ENCODE measurements at regions not wholly inside any gene's neighbourhood (a gene's known extent, or its start where the extent isn't known, plus 50 kb on each side); places are given as distances from the start of the nearest gene placed in this dataset.
A peak's percentile ranks its signal among the peaks of the same experiment; 100 is the strongest.
"Not testable (repeated sequence)": the region's sequence is repeated elsewhere in the genome, so short reads cannot be mapped to it uniquely, and the experiment has no call there.

GRCh38 chr7:3177271-3177670 is 123.8 kb upstream of the SDK1 start:
- Histone ChIP-seq H2BK12ac (ENCODE audit: low read length) (no peak overlapping the region), H3K9me3 (ENCODE audit: insufficient read depth, low read depth, low read length) (peaks cover 2% of the 10 kb centered on the region), H3K14ac (ENCODE audit: low read length) (no peak overlapping the region), H3K4ac (ENCODE audit: low read depth, low read length) (no peak overlapping the region), H3K4me2 (ENCODE audit: low read length) (no peak overlapping the region), H3K27me3 (ENCODE audit: insufficient read depth, low read length) (no peaks in the 10 kb centered on the region), H2BK120ac (ENCODE audit: insufficient read depth, low read length, poor library complexity) (no peak overlapping the region), H3K4me1 (ENCODE audit: control insufficient read depth in 1 of 2, insufficient read depth in 2 of 2, low read length in 2 of 2) (peaks cover 9 to 14% of the 10 kb centered on the region in 2 experiments), H2AFZ (ENCODE audit: insufficient read depth, low read length, poor library complexity) (no peak overlapping the region), H3K79me1 (ENCODE audit: low read length) (peaks cover 2% of the 10 kb centered on the region), H3K23ac (ENCODE audit: low read length) (no peak overlapping the region), H3K9ac (ENCODE audit: low read length) (no peak overlapping the region), H4K91ac (ENCODE audit: low read depth, low read length) (no peak overlapping the region), H3K79me2 (ENCODE audit: control insufficient read depth, insufficient read depth, low read length, poor library complexity) (no peaks in the 10 kb centered on the region), H4K8ac (ENCODE audit: low read depth, low read length) (no peak overlapping the region), H2AK5ac (ENCODE audit: low read length) (no peak overlapping the region), H3K27ac (ENCODE audit: low read depth, low read length) (peak overlapping the region; percentile 49), H3K4me3 (ENCODE audit: low read depth, low read length) (no peak overlapping the region), H2BK5ac (ENCODE audit: low read depth, low read length, poor library complexity) (no peak overlapping the region), H4K12ac (ENCODE audit: low read depth, low read length) (no peak overlapping the region), H3K18ac (ENCODE audit: low read length) (no peak overlapping the region), H3K36me3 (ENCODE audit: control insufficient read depth in 1 of 2, insufficient read depth in 2 of 2, low read length in 2 of 2) (no peaks in the 10 kb centered on the region)
- no CpG with 5 or more reads among the region's 2 CpGs for WGBS (ENCODE audit: extremely low coverage, insufficient coverage, insufficient read length)
- no peak for DNase-seq

- Histone ChIP-seq H3K79me1 (ENCODE audit: low read length) (peaks cover 2% of the 10 kb centered on the region), H3K18ac (ENCODE audit: low read length) (no peak overlapping the region), H3K36me3 (ENCODE audit: control insufficient read depth in 1 of 2, insufficient read depth in 2 of 2, low read length in 2 of 2) (no peaks in the 10 kb centered on the region), H2BK5ac (ENCODE audit: low read depth, low read length, poor library complexity) (no peak overlapping the region), H4K12ac (ENCODE audit: low read depth, low read length) (no peak overlapping the region), H3K27ac (ENCODE audit: low read depth, low read length) (no peak overlapping the region), H2BK120ac (ENCODE audit: insufficient read depth, low read length, poor library complexity) (no peak overlapping the region), H2BK12ac (ENCODE audit: low read length) (no peak overlapping the region), H3K4me2 (ENCODE audit: low read length) (no peak overlapping the region), H3K4me1 (ENCODE audit: control insufficient read depth in 1 of 2, insufficient read depth in 2 of 2, low read length in 2 of 2) (peaks cover 9 to 14% of the 10 kb centered on the region in 2 experiments), H3K9me3 (ENCODE audit: insufficient read depth, low read depth, low read length) (peaks cover 2% of the 10 kb centered on the region), H2AK5ac (ENCODE audit: low read length) (no peak overlapping the region), H3K79me2 (ENCODE audit: control insufficient read depth, insufficient read depth, low read length, poor library complexity) (no peaks in the 10 kb centered on the region), H3K14ac (ENCODE audit: low read length) (no peak overlapping the region), H3K4me3 (ENCODE audit: low read depth, low read length) (no peak overlapping the region), H3K4ac (ENCODE audit: low read depth, low read length) (no peak overlapping the region), H3K9ac (ENCODE audit: low read length) (no peak overlapping the region), H2AFZ (ENCODE audit: insufficient read depth, low read length, poor library complexity) (no peak overlapping the region), H3K27me3 (ENCODE audit: insufficient read depth, low read length) (no peaks in the 10 kb centered on the region), H4K8ac (ENCODE audit: low read depth, low read length) (no peak overlapping the region), H4K91ac (ENCODE audit: low read depth, low read length) (no peak overlapping the region), H3K23ac (ENCODE audit: low read length) (no peak overlapping the region)
- DNase-seq: no peak
- no CpG with 5 or more reads among the region's 8 CpGs for WGBS (ENCODE audit: extremely low coverage, insufficient coverage, insufficient read length)
Observed at GRCh38 chr7:3179456-3179855, 121.6 kb upstream of the SDK1 start.

GRCh38 chr7:3180604-3181003 is 120.4 kb upstream of the SDK1 start:
- no peak overlapping the region for H2BK120ac ChIP-seq (ENCODE audit: insufficient read depth, low read length, poor library complexity)
- H3K4me3 ChIP-seq (ENCODE audit: low read depth, low read length): no peak overlapping the region
- no peak overlapping the region for H3K23ac ChIP-seq (ENCODE audit: low read length)
- H3K4me2 ChIP-seq (ENCODE audit: low read length): no peak overlapping the region
- DNase-seq: no peak
- H3K79me1 ChIP-seq (ENCODE audit: low read length): peaks cover 2% of the 10 kb centered on the region
- H3K4me1 ChIP-seq (ENCODE audit: control insufficient read depth in 1 of 2, insufficient read depth in 2 of 2, low read length in 2 of 2): peaks cover 7 to 10% of the 10 kb centered on the region in 2 experiments
- no peak overlapping the region for H3K18ac ChIP-seq (ENCODE audit: low read length)
- no peak overlapping the region for H4K8ac ChIP-seq (ENCODE audit: low read depth, low read length)
- H3K14ac ChIP-seq (ENCODE audit: low read length): no peak overlapping the region
- no peak overlapping the region for H4K12ac ChIP-seq (ENCODE audit: low read depth, low read length)
- H3K27me3 ChIP-seq (ENCODE audit: insufficient read depth, low read length): no peaks in the 10 kb centered on the region
- no peak overlapping the region for H2AK5ac ChIP-seq (ENCODE audit: low read length)
- no peaks in the 10 kb centered on the region for H3K79me2 ChIP-seq (ENCODE audit: control insufficient read depth, insufficient read depth, low read length, poor library complexity)
- H2AFZ ChIP-seq (ENCODE audit: insufficient read depth, low read length, poor library complexity): no peak overlapping the region
- H2BK12ac ChIP-seq (ENCODE audit: low read length): no peak overlapping the region
- H3K9me3 ChIP-seq (ENCODE audit: insufficient read depth, low read depth, low read length): peaks cover 2% of the 10 kb centered on the region
- no peak overlapping the region for H3K9ac ChIP-seq (ENCODE audit: low read length)
- whole genome bisulfite sequencing (ENCODE audit: extremely low coverage, insufficient coverage, insufficient read length): no CpG with 5 or more reads among the region's 8 CpGs
- H4K91ac ChIP-seq (ENCODE audit: low read depth, low read length): no peak overlapping the region
- H2BK5ac ChIP-seq (ENCODE audit: low read depth, low read length, poor library complexity): no peak overlapping the region
- H3K36me3 ChIP-seq (ENCODE audit: control insufficient read depth in 1 of 2, insufficient read depth in 2 of 2, low read length in 2 of 2): no peaks in the 10 kb centered on the region
- H3K4ac ChIP-seq (ENCODE audit: low read depth, low read length): no peak overlapping the region
- H3K27ac ChIP-seq (ENCODE audit: low read depth, low read length): no peak overlapping the region

- not testable (repeated sequence) for H3K23ac ChIP-seq (ENCODE audit: low read length); H3K36me3 ChIP-seq (ENCODE audit: control insufficient read depth in 1 of 2, insufficient read depth in 2 of 2, low read length in 2 of 2); H3K9ac ChIP-seq (ENCODE audit: low read length); H3K4ac ChIP-seq (ENCODE audit: low read depth, low read length); H3K18ac ChIP-seq (ENCODE audit: low read length); H2AFZ ChIP-seq (ENCODE audit: insufficient read depth, low read length, poor library complexity); H3K79me2 ChIP-seq (ENCODE audit: control insufficient read depth, insufficient read depth, low read length, poor library complexity); DNase-seq; H3K4me2 ChIP-seq (ENCODE audit: low read length); H3K79me1 ChIP-seq (ENCODE audit: low read length); H4K91ac ChIP-seq (ENCODE audit: low read depth, low read length); H3K27ac ChIP-seq (ENCODE audit: low read depth, low read length); H2BK120ac ChIP-seq (ENCODE audit: insufficient read depth, low read length, poor library complexity); H2AK5ac ChIP-seq (ENCODE audit: low read length); H3K14ac ChIP-seq (ENCODE audit: low read length); H4K12ac ChIP-seq (ENCODE audit: low read depth, low read length); H3K4me1 ChIP-seq (ENCODE audit: control insufficient read depth in 1 of 2, insufficient read depth in 2 of 2, low read length in 2 of 2); H4K8ac ChIP-seq (ENCODE audit: low read depth, low read length); H3K4me3 ChIP-seq (ENCODE audit: low read depth, low read length); H3K27me3 ChIP-seq (ENCODE audit: insufficient read depth, low read length); H2BK12ac ChIP-seq (ENCODE audit: low read length); H2BK5ac ChIP-seq (ENCODE audit: low read depth, low read length, poor library complexity); H3K9me3 ChIP-seq (ENCODE audit: insufficient read depth, low read depth, low read length)
- no CpG with 5 or more reads among the region's 4 CpGs for WGBS (ENCODE audit: extremely low coverage, insufficient coverage, insufficient read length)
Observed at GRCh38 chr7:3182055-3182454, 119.0 kb upstream of the SDK1 start.

All from trophoblast cell (in vitro differentiated cells and primary cell).